Fibroblast of pulmonary artery (primary cell): ENCODE measurements at regions not wholly inside any gene's neighbourhood (a gene's known extent, or its start where the extent isn't known, plus 50 kb on each side); places are given as distances from the start of the nearest gene placed in this dataset.

Source experiments
- DNase-seq: peaks from one replicate; pipeline ENCODE4 v3.0.0-alpha.2; 2010; ENCODE audit warnings: low read depth
- H3K4me3 ChIP-seq: replicated peaks from 2 replicates; pipeline ENCODE4 v1.5.1; 2011; ENCODE audit warnings: low read depth, mild to moderate bottlenecking, control low read depth, low read length, moderate library complexity
- CTCF ChIP-seq: IDR thresholded peaks from 2 replicates; pipeline ENCODE4 v1.5.1; 2011; ENCODE audit warnings: mild to moderate bottlenecking, control low read depth, low read length, inconsistent platforms; ENCODE audit errors: missing control alignments

DNA sequence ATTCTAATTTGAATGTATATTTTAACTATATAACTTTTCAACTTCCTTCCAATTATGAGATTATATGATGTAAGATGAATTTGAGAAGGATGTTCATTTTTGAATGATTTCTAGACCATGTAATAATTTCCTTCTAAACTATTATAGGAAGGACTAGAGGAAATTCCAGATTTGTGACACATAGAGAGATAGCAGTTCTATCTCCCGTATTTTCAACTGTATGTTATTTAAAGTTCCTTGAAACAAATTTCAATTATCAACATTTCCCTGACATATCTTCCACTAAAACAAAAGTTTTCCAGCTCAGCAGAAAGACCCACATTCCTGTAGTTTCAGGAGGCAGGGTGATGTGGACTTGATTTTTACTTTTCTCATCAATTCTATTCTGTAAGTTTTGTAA lies 396.7 kb upstream of the C1orf87 start:
- no peak for TF ChIP-seq CTCF
- no peak overlapping the region for H3K4me3 ChIP-seq
- peak; percentile 48 for DNase-seq

DNA sequence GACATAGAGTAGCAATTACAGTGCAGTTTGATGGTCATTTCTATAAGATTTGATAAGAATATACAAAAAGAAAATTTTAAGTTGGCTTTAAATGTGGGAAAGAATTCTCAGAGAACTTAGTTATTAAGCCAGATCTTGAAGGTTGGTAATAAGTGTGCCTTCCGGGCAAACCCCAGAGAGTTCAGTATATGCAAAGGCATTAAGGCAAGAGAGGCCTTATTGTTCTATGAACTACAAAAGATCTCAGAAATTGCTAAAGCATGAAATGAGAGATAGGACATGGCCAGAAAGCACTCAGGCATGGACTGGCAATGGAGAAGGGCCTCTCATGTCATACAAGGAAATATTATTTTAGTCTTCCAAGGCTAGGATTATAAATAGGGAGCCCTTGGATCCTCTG lies 390.2 kb upstream of the C1orf87 start:
- H3K4me3 ChIP-seq, result no peak overlapping the region
- TF ChIP-seq CTCF, result no peak
- DNase-seq, result no peak

GRCh38 chr1:60463146-60463545 lies 389.6 kb upstream of the C1orf87 start:
- TF ChIP-seq CTCF, result no peak
- no peak overlapping the region for H3K4me3 ChIP-seq
- peak; percentile 55 for DNase-seq

DNA sequence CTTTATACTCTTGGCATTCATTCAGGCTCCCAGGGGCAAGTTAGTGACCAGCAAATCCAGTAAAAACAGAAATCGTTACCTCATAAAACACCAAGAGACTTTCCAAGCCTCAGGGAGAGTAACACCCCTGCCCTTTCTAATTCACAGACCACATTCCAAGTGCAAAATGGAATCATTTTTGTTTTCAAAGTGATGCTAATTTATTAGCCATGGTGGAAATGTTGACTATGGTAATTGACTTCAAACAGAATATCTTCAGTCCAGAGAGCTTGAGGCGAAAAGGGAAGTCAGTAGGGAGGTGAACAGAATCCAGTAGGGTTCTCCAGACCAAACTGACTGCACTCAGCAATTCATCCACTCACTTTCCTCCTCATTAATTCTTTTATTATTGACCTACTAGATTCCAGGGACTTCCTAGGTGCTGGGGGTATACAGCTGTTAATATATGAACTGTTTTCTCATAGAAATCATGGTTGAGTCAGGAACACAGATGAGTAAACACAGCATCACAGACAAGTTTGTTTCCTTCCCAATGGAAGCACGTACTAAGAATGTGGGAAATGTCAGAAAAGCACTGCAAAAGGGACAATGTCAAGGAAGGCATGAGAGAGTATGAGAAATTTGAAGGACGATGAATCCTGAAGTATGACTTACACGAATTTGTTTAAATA lies 388.5 kb upstream of the C1orf87 start:
- DNase-seq, result peak; percentile 12
- no peak for TF ChIP-seq CTCF
- H3K4me3 ChIP-seq, result no peak overlapping the region

DNA sequence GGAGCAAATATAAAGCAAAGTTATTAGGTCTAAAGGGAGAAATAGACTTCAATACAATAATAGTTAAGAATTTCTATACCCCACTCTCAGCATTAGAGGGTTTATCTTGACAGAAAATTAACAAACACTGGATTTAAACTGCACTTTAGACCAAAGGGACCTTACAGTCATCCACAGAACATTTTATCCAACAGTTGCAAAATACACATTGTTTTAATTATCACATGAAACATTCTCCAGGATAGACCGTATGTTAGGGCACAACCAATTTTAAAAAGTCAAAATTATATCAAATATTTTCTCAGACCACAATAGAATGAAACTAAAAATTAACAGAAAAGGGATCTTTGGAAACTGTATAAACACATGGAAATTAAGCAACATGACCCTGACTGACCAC lies 384.5 kb upstream of the C1orf87 start:
- no peak for TF ChIP-seq CTCF
- DNase-seq, result no peak
- H3K4me3 ChIP-seq, result no peak overlapping the region

GRCh38 chr1:60449876-60450275 lies 376.3 kb upstream of the C1orf87 start:
- TF ChIP-seq CTCF, result no peak
- DNase-seq, result no peak
- H3K4me3 ChIP-seq, result no peak overlapping the region

- no peak for DNase-seq
- H3K4me3 ChIP-seq, result no peak overlapping the region
- no peak for TF ChIP-seq CTCF
Observed at GRCh38 chr1:60448850-60449249, 375.3 kb upstream of the C1orf87 start.
